ENCODE measurements at regions not wholly inside any gene's neighbourhood (a gene's known extent, or its start where the extent isn't known, plus 50 kb on each side); places are given as distances from the start of the nearest gene placed in this dataset.
"Not testable (repeated sequence)": the region's sequence is repeated elsewhere in the genome, so short reads cannot be mapped to it uniquely, and the experiment has no call there.

DNA sequence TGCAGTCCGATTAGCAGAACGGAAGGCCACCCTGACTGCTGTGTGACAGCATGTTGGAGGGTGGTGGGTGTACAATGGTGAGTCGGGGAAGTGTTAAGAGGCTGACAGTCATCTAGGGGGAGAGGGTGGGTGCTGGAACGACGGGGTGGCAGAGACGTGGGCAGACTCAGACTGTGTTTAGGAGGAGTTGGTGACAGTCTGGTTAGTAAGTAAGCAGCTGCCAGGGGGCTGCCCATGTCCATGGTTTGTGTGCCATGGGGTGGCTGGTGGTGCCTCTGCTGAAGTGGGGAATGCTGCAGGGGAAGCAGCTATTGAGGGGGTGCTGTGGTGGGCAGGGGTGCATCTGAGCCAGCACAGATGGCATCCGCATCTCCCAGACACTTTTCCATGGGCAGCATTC, 51.3 kb upstream of the BOD1 start:
- DNase-seq, result no peak

DNA sequence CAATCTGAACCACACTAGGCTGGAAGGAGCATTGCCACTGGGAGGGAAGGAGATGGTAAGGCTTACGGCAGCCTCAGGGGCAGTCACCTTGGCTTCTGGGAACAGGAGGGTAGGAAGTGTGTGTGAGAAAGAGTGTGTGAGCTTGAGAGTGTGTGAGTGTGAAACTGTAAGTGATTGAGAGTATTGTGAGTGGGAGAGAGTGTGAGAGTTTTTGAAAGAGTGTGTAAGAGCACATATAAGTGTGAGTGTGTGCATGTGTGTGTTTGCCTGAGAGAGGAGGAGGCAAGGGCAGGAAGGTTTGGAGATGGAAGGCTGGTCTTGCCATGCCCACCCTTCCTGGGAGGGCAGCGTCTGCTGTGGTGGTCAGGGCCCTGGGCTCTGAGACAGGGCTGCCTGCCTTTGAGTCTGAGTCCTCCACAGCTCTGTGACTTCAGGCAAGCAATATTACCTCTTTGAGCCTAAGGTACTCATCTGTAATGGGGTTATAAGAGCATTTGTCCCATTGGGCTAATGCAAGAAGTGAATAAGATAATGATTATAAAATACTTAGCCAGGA, 51.9 kb upstream of the BOD1 start:
- DNase-seq, result no peak

DNA sequence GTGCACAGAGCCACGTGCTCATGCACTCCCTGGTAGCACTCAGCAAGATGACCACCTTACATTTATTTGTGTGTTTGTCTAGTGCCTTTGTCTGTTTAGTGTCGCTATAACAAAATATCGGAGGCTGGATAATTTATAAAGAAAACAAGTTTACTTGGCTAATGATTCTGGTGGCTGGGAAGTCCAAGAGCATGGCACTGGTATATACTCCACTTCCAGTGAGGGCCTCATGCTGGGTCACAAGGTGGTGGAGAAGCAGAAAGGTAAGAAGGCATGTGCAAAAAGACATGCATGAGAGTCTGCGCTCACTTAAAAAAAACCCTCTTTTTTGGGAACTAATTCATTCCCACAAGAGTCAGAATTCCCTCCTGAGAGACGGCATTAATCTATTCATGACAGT, 52.5 kb upstream of the BOD1 start:
- DNase-seq, result no peak

DNA sequence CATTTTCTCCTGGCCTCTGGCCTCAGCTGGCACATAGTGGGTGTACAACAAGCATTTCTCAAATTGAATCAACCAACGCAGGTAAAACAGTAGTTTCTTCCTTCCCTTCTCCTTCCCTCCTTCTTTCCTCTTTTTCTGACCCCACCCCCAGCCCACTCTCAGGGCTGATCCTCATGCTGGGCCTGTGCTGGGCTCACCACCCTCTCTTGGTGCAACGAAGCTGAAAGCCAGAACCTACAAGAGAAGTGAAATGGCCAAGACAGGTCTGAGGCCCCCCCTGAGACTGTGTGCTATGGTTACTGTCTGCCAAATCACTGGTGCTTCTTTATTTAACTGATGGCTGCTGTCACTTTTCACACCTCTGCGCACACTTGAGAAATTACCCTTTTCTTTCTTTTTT, 53.0 kb upstream of the BOD1 start:
- DNase-seq, result no peak

DNA sequence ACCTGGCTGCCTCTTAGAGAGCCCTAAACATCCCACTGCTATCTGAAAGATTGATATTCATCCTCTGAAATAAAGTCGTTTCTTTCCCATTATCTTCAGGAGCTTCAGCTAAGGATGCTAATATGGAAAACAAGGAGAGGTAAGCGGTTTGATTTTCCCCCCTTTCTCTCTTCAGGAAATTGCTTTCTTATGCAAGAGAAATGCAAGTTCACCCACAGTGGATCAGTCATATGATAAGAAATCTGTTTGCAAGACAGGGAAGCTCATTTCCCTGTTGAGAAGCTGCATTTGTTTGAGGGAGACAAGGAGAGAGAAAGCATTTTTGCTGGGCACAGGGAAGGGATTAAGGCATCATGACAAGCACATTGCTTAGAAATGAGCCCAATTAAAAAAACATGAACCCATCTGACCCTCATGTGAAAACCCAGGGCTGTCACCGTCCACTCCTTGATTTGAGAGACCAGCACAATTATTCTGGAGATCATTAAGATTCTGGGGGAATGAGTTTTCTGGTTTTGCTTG, 53.7 kb upstream of the BOD1 start:
- DNase-seq, result no peak

DNA sequence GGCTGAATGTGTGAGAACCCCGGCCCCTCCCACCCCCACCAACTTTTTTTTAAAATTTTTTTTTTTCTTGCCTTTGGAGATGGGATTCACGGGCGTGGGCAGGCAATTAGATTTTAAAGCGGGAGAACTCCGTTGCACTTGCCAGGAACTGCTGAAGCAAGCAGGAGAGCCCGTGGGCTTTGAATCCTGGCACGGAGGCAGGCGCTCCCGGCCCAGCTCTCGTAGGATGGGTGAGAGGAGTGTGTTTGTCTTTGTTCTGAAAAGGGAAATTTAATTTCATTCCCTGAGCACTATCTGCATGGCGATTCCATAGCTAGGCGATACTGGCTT, 54.3 kb upstream of the BOD1 start:
- no peak for DNase-seq

DNA sequence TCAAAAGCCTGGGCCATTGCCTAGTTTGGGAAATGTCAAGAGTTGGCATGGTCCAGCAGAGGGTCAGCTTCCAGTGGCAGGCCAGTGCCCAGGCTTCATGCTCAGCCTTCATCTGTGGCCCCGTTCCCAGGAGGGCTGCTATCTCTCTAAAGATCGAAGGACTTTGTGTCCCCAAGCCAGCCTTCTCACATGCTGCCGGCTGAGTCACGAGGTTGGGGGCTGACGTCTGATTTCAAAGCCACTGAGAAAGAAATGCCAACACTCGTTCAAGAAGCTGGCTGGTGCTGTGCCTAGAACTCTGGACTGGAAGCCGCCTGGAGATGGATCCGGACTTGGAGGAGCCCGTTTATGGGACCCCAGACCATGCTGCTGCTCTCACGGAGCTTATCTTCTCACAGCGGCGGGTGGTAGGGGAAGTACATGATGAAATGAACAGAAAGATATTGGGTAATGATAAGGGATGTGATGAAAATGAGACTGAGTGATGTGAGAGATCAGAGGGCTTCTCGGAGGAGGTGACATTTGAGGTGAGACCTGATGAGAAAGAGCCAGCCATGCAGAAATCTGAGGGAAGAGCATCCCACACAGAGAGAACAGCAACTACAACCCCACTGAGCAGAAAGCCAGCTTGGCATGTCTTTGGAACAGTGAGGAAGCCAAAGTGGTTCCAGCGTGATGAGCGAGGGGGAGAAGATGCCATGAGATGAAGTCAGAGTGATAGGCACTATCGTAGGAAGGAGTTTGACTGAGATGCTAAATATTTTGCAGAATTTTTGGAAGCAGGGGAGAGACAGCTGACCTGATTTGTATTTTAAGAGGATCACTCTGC, 54.9 kb upstream of the BOD1 start:
- no peak for DNase-seq

DNA sequence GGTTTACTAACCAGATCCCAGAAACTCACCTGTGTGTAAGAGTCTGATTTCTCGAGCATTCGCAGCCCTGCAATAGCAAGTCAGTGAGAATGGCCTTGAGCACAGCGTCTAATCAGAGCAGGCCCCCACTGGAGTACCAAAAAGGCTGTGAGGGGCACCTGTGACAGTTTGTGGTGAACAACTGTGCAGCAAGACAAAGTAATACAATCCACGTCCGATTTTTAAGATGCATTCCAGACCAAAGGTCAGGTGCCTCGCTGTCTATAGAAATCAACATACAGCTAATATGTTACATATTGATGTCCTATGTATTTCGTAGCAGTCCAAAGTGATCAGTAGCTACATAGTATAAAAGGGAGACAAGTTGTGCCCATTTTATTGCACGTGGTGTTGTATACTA, 55.7 kb upstream of the BOD1 start:
- no peak for DNase-seq

DNA sequence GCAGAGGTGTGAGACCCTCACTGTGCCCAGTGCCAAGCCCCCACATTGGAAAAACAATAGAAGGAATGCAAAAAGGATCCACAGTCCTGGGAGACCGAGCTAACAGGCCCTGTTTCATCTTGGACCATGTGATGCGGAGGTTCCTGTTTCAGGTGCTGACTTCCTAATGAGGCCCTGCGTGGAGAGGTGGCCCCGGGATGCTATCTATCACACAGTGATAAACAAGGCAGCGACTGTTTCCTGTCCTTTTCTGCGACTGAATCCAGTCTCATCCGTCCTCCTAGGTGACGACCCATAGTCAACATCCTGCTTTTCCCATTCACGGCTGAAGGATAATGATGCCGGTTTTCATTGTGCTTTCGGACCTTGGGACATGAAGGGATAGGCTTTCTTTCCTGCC, 56.4 kb upstream of the BOD1 start:
- no peak for DNase-seq

DNA sequence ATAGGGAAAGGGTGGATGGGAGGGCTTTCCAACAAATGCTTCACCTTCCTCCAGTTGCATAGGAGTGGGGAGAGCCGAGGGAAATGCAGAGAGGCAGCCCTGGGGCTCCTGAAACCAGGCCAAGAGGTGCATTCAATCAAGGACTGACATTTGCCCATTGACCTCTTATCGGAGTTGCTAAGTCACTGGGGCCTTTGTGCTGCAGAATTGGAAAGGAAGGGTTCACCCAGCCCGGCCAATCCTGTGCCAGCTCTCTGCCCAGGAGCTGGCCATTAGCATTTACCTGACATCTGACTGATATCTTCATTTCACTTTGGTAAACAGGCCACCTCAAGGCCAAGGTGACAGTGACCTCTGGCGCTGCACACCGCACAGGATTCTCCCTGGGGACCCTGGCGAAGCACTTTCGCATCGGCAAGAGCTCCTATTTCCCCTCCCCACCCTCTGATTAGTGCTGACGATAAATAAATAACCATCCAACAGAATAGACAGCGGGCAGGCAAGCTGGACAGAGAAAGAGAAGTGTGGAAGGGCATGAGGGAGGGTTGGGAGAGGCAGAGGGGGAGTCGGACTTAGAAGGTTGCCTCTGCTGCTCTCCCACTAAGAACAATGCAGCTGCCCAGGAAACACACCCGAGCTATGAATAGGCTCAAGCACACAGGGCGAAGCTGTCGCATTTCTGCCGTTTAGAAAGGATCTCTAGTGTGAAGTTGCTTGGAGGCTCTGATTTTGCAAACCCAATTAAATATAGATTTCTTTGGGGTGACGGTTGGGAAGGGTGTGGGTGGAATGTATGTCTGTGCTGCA, 57.0 kb upstream of the BOD1 start:
- no peak for DNase-seq

DNA sequence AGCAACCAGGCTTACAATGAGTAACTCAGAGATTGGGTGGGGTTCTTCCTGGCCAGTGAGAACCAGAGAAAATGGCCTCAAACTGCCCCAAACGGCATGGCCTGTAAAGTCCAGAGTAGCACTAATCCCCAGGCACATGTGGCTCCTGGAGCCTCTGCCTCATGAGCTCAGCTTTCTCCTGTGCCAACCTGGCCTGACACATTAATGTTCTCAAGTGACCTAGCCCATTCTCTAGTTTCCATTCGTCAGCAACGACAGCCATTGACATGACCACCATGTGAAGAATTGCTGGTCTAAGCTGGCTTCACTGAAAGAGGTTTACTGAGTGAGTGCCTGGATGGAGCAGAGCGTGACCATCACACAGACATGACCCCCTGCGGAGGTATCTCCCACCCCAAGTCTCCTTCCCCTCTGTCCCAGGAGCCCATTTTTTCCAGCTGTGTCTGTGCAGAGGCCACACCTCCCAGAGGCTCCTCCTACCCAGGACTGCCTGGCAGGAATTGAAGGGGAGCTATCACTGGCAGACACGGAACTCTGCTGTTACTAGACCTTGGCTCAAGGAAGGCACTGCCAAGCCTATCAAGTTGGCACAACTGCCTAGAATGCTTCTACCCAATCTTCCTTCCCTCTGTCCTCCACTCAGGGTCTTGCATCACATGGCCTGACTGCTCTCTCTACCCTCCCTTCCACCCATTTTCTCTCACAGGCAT, 59.0 kb upstream of the BOD1 start:
- DNase-seq, result no peak

DNA sequence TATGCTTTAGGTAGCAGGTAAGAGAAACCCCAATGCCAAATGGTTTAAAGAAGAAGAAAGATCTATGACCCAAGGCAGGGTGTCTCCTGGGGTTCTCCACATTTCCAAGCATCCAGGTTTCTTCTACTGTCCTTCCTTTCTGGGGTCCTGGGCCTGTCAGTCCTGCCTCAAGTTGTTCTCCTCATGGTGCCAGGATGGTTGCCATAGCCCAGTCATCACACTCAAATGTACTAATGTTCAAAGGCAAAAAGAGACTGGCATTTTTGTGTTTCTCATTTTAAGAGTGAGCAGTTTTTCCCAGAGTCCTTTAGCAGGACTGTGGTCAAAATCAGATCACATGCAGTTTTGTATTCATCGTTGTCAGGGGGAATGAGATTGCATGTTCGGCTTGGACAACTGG, 59.9 kb upstream of the BOD1 start:
- DNase-seq, result no peak

DNA sequence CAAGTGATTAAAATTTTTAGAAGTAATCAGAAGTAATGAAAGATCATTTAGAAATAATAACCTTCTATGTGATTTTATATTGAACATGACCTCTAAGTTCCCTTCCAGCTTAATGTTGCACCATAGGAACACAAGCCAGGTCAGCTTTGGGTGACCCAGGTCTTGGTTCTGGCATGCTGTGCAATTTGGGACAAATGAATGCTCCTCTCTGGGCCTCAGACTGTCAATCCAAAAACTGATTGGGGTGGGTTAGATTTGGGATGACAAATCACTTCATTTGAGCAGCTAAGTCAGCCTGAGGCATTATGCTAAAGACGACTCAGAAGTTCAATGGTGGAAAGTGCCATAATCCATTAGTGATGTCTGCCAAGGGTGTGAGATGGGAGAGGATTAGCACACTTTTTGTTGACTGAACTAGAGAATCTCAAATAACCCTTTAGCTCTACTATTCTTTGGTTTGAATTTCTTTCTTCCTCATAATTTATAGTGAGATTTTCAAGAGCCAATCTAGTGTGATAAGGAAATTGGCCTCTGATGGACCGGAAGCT, 60.7 kb upstream of the BOD1 start:
- DNase-seq, result no peak

DNA sequence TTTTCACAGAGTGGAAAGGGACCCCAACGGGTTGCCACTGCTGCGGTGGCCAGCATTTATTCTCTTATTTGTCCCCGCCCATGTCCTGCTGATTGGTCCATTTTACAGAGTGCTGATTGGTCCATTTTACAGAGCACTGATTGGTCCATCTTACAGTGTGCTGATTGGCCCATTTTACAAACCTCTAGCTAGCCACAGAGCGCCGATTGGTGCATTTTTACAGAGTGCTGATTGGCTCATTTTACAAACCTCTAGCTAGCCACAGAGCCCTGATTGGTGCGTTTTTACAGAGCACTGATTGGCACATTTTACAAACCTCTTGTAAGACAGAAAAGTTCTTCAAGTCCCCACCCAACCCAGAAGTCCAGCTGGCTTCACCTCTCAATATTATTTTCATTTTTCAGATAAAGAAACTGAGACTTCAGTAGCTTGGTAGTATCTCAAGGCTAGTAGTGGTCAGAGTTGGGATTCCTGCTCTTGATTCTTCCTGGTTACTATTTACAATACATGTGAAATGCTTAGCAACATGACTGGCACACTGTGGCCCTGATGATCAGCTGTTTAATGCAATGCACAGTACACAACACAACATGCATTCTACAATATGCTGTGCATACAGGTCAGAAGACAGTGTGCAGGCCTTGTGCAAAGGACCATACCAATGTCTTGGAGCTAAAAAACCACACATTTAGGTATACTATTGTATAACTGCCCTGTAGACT, 63.6 kb upstream of the BOD1 start:
- DNase-seq, result no peak

DNA sequence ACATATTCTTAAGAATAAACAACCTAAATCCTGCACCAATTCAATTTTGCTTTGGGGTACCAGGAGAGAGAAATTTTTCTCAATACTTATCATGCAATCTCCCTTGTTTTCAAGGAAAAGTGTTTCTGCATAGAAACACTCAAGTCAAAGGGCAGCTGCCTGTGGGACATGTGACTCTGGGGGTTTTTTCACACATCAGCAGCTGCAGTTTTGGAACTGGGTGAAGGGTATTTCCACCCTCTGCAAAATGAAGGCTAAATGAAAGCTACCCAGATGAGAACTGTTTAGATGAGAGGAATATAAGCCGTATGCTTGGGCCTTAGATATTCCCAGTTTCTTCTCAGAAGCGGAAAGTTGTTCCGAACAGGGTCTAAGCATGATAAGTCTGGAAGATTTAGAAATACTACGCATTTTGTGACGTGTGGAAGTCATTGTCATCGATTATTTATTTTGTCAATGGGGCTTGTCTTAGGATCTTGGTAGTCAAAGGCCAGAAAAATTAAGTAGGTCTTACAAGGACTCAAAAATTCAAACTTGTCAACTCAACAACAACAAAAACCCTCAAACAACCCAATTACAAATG, 64.3 kb upstream of the BOD1 start:
- no peak for DNase-seq

DNA sequence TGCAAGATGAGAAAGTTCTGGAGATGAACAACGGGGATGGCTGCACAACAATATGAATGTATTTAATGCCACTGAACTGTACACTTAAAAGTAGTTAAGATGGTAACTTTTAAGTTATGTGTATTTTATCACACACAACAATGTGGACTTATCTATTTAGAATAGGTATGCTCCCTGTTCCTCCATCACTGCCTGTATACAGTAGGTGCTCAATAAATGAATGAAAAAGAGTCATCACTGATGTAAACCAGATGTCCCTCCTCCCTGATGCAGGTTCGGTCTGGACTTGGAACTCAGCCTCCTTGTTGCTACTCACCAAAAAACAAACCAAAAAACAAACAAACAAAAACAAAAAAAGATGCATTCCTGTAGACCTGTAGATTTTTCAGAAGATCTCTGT, 65.9 kb upstream of the BOD1 start:
- no peak for DNase-seq

DNA sequence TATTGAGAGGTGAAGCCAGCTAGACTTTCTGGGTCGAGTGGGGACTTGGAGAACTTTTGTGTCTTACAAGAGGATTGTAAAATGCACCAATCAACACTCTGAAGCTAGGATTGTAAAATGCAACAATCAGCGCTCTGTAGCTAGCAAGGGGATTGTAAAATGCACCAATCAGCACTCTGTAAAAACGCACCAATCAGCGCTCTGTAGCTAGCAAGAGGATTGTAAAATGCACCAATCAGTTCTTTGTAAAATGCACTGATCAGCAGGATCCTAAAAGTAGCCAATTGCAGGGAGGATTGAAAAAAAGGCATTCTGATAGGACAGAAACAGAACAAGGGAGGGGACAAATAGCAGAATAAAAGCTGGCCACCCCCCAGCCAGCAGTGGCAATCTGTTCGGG, 68.1 kb upstream of the BOD1 start:
- DNase-seq, result not testable (repeated sequence)

DNA sequence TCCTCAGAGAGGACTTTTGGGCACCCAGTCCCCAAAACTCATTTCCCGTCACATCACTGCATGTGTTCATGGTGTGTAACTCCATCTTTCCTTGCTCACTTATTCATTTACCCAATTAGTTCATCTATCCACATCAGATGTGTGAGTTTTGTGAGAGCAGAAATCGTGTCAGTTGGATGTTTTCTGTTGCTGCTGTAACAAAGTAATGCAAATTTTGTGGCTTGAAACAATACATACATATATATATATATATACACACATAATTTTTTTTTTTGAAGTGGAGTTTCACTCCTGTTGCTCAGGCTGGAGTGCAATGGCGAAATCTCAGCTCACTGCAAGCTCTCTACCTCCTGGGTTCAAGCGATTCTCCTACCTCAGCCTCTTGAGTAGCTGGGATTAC, 70.5 kb upstream of the BOD1 start:
- DNase-seq, result no peak

DNA sequence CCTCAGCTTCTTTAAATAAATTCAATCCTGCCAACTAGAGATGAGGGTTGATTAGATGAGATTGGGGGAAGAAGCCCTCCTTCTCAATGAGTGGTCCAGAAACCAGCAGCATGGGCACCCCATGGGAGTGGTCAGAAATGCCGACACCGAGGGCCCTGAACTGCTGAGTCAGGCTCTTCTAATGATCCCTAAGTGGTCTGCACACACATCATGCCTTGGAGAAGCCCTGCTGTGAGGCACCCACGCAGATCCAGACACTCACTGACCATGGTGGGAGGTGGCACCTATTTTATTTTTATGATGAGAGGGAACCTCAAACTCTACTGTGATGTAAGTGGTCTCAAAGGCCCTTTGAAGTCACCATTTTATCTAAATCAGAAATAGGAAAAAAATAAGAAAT, 72.3 kb upstream of the BOD1 start:
- no peak for DNase-seq

DNA sequence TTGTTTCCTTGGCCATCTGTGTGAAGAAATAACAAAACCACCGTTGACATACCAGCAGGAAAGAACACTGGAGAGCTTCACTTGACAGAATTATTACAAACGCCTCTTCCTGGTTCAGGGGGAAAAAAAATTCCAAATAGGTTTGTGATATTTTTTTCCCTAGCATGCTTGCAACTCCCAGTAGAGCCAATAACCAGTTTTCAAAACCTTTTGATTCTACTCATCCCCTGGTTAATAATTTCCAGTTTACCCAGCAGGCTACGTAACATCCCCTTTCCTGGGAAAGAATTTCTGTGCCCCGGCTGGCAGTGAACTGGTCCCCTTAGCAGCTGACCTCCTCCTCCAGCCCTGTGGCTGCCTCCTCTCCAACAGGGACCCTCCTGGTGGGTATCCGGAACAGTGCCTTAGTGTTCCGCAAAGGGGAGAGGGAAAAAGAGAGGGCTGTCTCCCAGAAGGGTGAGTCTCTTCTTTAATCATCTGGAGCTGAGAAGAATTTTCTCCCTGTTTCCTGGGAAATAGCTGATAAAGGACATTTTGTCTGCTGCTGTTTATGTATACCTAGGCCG, 72.8 kb upstream of the BOD1 start:
- DNase-seq, result no peak

DNA sequence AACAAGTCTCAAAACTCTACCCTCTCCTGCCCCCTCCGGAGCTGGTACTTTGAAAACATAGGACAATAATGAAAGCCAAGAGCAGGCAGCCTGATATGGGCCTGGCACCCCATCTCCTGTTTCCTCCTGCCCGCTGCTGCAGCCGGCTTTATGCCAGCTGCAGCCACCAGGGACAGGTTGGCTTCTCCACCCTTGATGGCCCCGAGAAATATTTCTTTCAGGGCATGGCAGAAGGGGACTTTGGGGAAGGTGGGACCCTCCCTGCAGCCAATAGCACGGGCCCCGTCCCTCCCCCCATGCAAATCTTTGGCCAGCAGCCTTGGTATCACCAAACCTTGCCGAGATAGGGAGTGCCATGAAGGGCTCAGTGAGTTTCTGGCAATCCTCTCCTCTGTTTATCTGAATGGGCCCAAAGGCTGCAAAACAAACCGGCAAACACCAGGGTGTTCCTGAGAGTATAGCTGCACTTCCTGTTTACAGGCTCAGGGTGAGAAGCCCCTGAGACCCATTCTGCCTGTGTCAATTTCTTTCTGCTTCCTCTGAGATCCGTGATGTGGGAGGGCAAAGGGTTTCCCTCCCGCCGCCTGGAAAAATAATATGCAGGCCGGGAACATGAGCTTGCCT, 73.4 kb upstream of the BOD1 start:
- no peak for DNase-seq

Measured in NCI-H524 treated with DMSO at 0.1 percent for 48 hours (cell line).